ENCODE measurements at regions not wholly inside any gene's neighbourhood (a gene's known extent, or its start where the extent isn't known, plus 50 kb on each side); places are given as distances from the start of the nearest gene placed in this dataset.
"Not testable (repeated sequence)": the region's sequence is repeated elsewhere in the genome, so short reads cannot be mapped to it uniquely, and the experiment has no call there.

DNA sequence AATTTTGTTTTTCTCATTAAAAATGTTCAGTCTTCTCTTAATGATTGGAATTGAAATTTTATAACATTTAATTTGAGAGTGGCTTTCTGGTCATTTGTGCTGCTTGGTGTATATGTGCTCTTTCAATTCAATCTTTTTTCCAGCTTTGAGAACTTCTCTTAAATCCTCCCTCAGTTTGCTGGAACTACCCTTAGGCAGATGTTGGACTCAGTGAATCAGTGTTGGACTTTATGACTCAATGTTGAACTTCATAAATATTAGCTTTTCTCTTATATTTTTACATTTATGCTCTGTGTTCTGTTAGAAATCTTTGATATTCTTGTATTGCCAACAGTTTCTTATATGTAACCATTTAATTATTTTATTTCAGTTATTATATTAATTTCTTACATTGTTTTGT is 935.5 kb upstream of the FBXO33 start:
- no peak for DNase-seq (ENCODE audit: low read depth)

DNA sequence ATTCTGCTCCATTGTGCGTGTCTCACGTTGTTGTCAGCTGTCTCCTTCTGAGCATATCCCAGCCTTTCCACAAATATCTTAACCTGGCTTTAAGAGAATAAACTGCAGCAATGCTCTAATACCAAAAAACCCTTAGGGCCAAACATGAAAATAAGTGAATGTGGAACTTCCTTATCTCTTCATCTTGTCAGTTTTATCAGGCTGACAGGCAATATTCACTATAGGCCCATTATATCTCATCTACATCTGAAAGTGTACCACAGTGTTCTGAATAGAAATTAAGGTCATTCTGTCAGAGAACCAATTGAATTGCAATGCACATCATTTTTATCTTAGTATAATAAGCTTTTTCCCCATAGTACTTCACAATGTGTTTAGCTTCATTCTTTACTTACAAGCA is 933.1 kb upstream of the FBXO33 start:
- DNase-seq (ENCODE audit: low read depth): no peak

GRCh38 chr14:40362856-40363255 is 930.6 kb upstream of the FBXO33 start:
- DNase-seq (ENCODE audit: low read depth): no peak

GRCh38 chr14:40354754-40355153 is 922.5 kb upstream of the FBXO33 start:
- no peak for DNase-seq (ENCODE audit: low read depth)

- not testable (repeated sequence) for DNase-seq (ENCODE audit: low read depth)
Measured at GRCh38 chr14:40348104-40348503, 915.9 kb upstream of the FBXO33 start.

GRCh38 chr14:40347675-40348074 is 915.4 kb upstream of the FBXO33 start:
- DNase-seq (ENCODE audit: low read depth): no peak

GRCh38 chr14:40346275-40346674 is 914.0 kb upstream of the FBXO33 start:
- DNase-seq (ENCODE audit: low read depth): no peak

- DNase-seq (ENCODE audit: low read depth): no peak
Measured at GRCh38 chr14:40345334-40345733, 913.1 kb upstream of the FBXO33 start.

DNA sequence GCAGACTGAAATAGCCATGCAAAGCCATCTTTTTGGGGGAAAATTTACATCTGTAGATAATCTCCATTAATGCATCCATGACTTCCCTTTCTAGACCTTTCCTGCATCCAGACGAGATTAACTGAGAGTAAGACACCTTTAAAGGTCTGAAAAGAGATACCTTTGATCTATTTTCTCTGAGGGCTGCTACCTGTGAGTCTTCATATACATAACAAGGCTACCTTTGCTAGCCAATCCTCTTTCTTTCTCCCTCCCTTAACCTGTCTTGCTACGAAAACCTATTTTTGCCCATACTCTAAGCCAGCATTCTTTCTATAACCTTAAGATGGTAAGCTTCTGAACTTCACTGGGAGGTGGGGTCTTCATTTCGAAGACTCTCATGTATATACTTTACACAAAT is 908.5 kb upstream of the FBXO33 start:
- DNase-seq (ENCODE audit: low read depth): no peak

DNA sequence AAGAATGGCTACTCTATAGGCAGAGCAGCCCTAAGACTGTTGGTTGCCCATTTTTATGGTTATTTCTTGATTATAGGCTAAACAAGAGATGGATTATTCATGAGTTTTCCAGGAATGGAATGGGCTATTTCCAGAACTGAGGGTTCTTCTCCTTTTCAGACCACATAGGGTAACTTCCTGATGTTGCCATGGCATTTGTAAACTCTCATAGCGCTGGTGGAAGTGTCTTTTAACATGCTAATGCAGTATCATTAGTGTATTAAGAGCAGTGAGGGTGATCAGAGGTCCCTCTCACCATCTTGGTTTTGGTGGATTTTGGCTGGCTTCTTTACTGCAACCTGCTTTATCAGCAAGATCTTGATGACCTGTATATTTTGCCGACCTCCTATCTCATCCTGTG is 904.6 kb upstream of the FBXO33 start:
- no peak for DNase-seq (ENCODE audit: low read depth)

DNA sequence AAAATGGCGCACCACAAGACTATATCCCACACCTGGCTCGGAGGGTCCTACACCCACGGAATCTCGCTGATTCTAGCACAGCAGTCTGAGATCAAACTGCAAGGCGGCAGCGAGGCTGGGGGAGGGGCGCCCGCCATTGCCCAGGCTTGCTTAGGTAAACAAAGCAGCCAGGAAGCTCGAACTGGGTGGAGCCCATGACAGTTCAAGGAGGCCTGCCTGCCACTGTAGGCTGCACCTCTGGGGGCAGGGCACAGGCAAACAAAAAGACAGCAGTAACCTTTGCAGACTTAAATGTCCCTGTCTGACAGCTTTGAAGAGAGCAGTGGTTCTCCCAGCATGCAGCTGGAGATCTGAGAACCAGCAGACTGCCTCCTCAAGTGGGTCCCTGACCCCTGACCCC is 894.3 kb upstream of the FBXO33 start:
- DNase-seq (ENCODE audit: low read depth): not testable (repeated sequence)

GRCh38 chr14:40318211-40318719 is 886.0 kb upstream of the FBXO33 start:
- DNase-seq (ENCODE audit: low read depth): no peak

- no peak for DNase-seq (ENCODE audit: low read depth)
Measured at GRCh38 chr14:40317690-40318089, 885.5 kb upstream of the FBXO33 start.

DNA sequence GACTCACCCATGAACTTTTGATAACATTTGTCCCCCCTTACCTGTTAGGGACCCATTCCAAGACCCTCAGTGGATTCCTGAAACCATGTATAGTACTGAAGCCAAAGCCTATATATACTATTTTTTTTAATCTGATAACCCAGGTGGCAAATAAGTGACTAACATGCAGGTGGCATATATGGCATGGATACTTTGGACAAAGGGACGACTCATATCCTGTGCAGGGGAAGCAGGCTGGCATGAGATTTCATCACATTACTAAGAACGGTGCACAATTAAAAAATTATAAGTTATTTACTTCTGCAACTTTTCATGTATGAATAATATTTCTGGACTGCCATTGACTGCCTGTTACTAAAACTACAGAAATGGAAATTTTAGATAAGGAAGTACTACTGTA is 880.1 kb upstream of the FBXO33 start:
- DNase-seq (ENCODE audit: low read depth): no peak

- no peak for DNase-seq (ENCODE audit: low read depth)
Measured at GRCh38 chr14:40309124-40309523, 876.9 kb upstream of the FBXO33 start.

DNA sequence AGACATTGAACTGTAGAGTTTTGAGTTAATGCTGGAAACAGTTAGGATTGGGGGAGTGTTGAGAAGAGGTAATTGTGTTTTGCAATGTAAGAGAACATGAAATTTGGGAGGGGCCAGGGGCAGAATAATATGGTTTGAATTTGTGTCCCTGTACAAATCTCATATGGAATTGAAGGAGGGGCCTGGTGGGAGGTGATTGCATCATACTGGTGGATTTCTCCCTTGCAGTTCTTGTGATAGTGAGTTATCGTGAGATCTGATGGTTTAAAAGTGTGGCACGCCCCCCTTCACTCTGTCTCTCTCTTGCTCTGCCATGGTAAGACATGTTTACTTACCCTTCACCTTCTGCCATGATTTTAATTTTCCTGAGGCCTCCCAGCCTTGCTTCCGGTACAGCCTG is 876.0 kb upstream of the FBXO33 start:
- no peak for DNase-seq (ENCODE audit: low read depth)

- DNase-seq (ENCODE audit: low read depth): no peak
Measured at GRCh38 chr14:40296821-40297220, 864.6 kb upstream of the FBXO33 start.

DNA sequence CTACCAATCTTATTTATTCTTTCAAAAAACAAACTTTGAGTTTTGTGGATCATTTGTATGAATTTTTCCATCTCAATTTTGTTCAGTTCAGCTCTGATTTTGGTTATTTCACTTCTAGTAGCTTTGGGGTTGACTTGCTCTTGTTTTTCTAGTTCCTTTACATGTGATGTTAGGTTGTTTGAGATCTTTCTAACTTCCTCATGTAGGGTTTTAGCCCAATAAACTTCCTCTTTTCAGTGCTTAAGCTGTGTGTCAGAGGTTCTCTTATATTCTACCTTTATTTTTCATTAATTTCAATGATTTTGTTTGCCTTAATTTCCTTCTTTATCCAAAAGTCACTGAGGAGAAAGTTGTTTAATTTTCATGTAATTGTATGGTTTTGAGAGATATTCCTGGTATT is 860.4 kb upstream of the FBXO33 start:
- DNase-seq (ENCODE audit: low read depth): no peak

DNA sequence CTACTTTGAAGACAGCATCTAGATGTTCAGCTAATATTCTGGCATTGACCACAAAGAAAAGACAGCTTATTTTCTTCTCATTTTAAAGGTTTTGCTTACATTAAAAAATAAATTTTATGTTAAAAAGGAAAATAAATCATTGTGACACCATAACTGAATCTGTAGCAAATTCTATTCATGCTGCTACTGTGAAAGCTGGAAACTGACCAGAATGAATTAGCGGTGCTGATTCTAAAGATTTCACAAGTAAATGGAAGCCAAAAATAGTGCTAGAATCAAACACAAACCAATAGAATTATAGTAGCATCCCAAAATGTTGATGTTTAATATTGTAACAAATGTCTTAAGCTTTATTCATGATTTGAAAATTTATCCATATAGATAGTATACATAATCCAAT is 850.0 kb upstream of the FBXO33 start:
- DNase-seq (ENCODE audit: low read depth): no peak

GRCh38 chr14:40280652-40281051 is 848.4 kb upstream of the FBXO33 start:
- DNase-seq (ENCODE audit: low read depth): no peak

- no peak for DNase-seq (ENCODE audit: low read depth)
Measured at GRCh38 chr14:40273417-40273816, 841.2 kb upstream of the FBXO33 start.

GRCh38 chr14:40271480-40271879 is 839.2 kb upstream of the FBXO33 start:
- no peak for DNase-seq (ENCODE audit: low read depth)

DNA sequence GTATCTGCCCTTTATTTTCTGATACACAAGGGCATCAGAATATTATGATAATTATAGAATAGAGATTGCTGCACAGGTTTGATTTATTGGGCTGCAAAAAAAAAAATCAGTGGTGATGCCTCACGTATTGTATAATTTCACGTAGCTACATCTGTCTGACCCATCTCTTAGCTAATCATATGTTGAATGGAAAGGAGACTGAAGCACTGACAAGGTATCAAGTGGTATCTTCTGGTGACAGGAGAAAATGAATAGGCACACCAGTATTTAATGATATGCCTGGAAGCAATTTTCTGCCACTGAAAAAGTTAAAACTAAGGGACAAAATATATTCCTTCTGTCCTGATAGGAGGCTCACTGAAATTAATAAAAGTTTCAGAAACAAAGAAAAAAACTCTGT is 837.2 kb upstream of the FBXO33 start:
- no peak for DNase-seq (ENCODE audit: low read depth)

DNA sequence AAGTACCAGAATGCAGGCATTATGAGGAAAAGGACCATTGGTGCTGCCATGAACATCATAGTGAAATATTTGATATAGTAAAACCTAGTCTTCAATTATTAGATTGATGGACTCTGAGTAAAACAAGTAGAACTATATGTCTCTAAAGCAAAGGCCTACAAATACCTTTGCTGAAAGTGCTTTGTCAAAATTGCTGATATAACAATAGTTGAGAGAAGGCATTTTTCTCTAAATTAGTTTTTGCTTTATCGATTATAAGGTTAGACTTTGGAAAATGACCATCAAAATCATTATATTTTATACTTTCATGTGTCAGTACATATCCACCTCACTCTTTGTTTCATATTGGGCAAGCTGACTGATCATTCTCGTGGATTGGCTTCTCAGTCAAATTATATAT is 836.0 kb upstream of the FBXO33 start:
- no peak for DNase-seq (ENCODE audit: low read depth)

- DNase-seq (ENCODE audit: low read depth): no peak
Measured at GRCh38 chr14:40265096-40265495, 832.9 kb upstream of the FBXO33 start.
